ENCODE measurements at regions not wholly inside any gene's neighbourhood (a gene's known extent, or its start where the extent isn't known, plus 50 kb on each side); places are given as distances from the start of the nearest gene placed in this dataset.

- Histone ChIP-seq H3K27ac (ENCODE audit: insufficient read depth, low read length) (no peak overlapping the region), H3K79me1 (ENCODE audit: low read depth in 1 of 2, low read length in 2 of 2) (no peaks in the 10 kb centered on the region), H3K27me3 (ENCODE audit: control insufficient read depth, insufficient read depth, low read length) (peaks cover 10% of the 10 kb centered on the region), H3K14ac (replicated peaks; ENCODE audit: low read depth, low read length) (no peak overlapping the region), H4K20me1 (ENCODE audit: insufficient read depth, low read length) (no peaks in the 10 kb centered on the region), H2AK5ac (ENCODE audit: low read depth, low read length) (no peak overlapping the region), H3K9me3 (ENCODE audit: control insufficient read depth, insufficient read depth, low read length) (no peaks in the 10 kb centered on the region), H3K56ac (ENCODE audit: extremely low read depth, insufficient read depth, low read length) (no peak overlapping the region), H3K9ac (ENCODE audit: low read depth, low read length) (no peak overlapping the region), H3K18ac (ENCODE audit: low read depth, low read length) (no peak overlapping the region), H4K91ac (ENCODE audit: insufficient read depth, low read depth, low read length) (no peak overlapping the region), H4K5ac (ENCODE audit: low read depth, low read length) (no peak overlapping the region), H3K4ac (ENCODE audit: low read depth, low read length) (no peak overlapping the region), H3K4me1 (ENCODE audit: control insufficient read depth, insufficient read depth, low read length) (no peaks in the 10 kb centered on the region), H3K9me1 (ENCODE audit: insufficient read depth, low read length) (no peaks in the 10 kb centered on the region), H2BK20ac (ENCODE audit: low read depth, low read length) (no peak overlapping the region), H3K4me3 (ENCODE audit: insufficient read depth, low read depth, low read length) (no peak overlapping the region), H2BK15ac (ENCODE audit: low read depth, low read length) (no peak overlapping the region), H2AK9ac (replicated peaks; ENCODE audit: low read depth, low read length, poor library complexity) (no peak overlapping the region), H2BK5ac (ENCODE audit: low read depth, low read length, poor library complexity, severe bottlenecking) (no peak overlapping the region), H3K36me3 (ENCODE audit: control insufficient read depth, insufficient read depth, low read length) (no peaks in the 10 kb centered on the region), H4K8ac (ENCODE audit: low read depth in 2 of 2, low read length in 2 of 2) (no peak overlapping the region), H3K23ac (ENCODE audit: low read depth, low read length) (no peak overlapping the region), H3K4me2 (ENCODE audit: low read depth, low read length) (no peak overlapping the region), H2BK120ac (ENCODE audit: low read depth, low read length) (no peak overlapping the region), H2AFZ (replicated peaks; ENCODE audit: low read length, poor library complexity) (no peak overlapping the region)
- WGBS, 2 experiments (ENCODE audit: extremely low coverage in 2 of 2, insufficient read length in 1 of 2) = no CpG with 5 or more reads among the region's 2 CpGs
- ATAC-seq (ENCODE audit: low read depth) = no peak
- DNase-seq = no peak
- in situ Hi-C loops (cut with MboI; ENCODE audit: low sequenced_read_pairs) (no loop called here), intact Hi-C loops (cut with micrococcal nuclease) (no loop called here), dilution Hi-C loops (cut with HindIII; ENCODE audit: low sequenced_read_pairs, unreplicated experiment) (no loop called here)
- ChIA-PET CTCF (interaction anchor here (0.6 to 0.7 kb wide), 2 partner anchors 10 to 232 kb away, joined by 4 read pairs; no protein-coding TSS in a partner anchor), POLR2A (ENCODE audit: unreplicated experiment) (no interaction called here)
- BruUV-seq (replicated peaks) = no TSS peak
- TF ChIP-seq FOS (IDR thresholded peaks at IDR 0.05; ENCODE audit: low read depth, low read length) (no peak), RCOR1 (IDR thresholded peaks at IDR 0.05; ENCODE audit: insufficient replicate concordance, low read length) (no peak), RAD21 (IDR thresholded peaks at IDR 0.05; ENCODE audit: low read length) (no peak), MXI1 (IDR thresholded peaks at IDR 0.05; ENCODE audit: borderline replicate concordance, low read depth, low read length) (no peak), BHLHE40 (IDR thresholded peaks at IDR 0.05; ENCODE audit: low read depth, low read length) (no peak), RFX5 (IDR thresholded peaks at IDR 0.05; ENCODE audit: low read depth, low read length) (no peak), SMC3 (IDR thresholded peaks at IDR 0.05; ENCODE audit: low read depth, low read length) (no peak), ELK1 (IDR thresholded peaks at IDR 0.05; ENCODE audit: borderline replicate concordance, low read depth, low read length) (no peak), USF2 (IDR thresholded peaks at IDR 0.05; ENCODE audit: low read depth, low read length) (no peak), CHD1 (IDR thresholded peaks at IDR 0.05; ENCODE audit: low read depth, low read length) (no peak), MAFK (IDR thresholded peaks at IDR 0.05; ENCODE audit: low read depth, low read length) (no peak), NFE2L2 (IDR thresholded peaks at IDR 0.05; ENCODE audit: low read depth, low read length) (no peak), MAZ (IDR thresholded peaks at IDR 0.05; ENCODE audit: borderline replicate concordance, low read depth, low read length) (no peak), POLR2A (IDR thresholded peaks at IDR 0.05; ENCODE audit: low read depth, low read length) (no peak), CEBPB (IDR thresholded peaks at IDR 0.05; ENCODE audit: low read depth, low read length) (no peak)
- TF ChIP-seq, protein P1, sequence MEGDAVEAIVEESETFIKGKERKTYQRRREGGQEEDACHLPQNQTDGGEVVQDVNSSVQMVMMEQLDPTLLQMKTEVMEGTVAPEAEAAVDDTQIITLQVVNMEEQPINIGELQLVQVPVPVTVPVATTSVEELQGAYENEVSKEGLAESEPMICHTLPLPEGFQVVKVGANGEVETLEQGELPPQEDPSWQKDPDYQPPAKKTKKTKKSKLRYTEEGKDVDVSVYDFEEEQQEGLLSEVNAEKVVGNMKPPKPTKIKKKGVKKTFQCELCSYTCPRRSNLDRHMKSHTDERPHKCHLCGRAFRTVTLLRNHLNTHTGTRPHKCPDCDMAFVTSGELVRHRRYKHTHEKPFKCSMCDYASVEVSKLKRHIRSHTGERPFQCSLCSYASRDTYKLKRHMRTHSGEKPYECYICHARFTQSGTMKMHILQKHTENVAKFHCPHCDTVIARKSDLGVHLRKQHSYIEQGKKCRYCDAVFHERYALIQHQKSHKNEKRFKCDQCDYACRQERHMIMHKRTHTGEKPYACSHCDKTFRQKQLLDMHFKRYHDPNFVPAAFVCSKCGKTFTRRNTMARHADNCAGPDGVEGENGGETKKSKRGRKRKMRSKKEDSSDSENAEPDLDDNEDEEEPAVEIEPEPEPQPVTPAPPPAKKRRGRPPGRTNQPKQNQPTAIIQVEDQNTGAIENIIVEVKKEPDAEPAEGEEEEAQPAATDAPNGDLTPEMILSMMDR (conservative IDR thresholded peaks at IDR 0.05; ENCODE audit: low read depth, low read length) = no peak
These were observed 123.2 kb downstream of the SNAPC1 start for GRCh38 chr14:61885203-61885961.

All from IMR-90 (cell line).